ENCODE measurements at regions not wholly inside any gene's neighbourhood (a gene's known extent, or its start where the extent isn't known, plus 50 kb on each side); places are given as distances from the start of the nearest gene placed in this dataset.
"Not testable (repeated sequence)": the region's sequence is repeated elsewhere in the genome, so short reads cannot be mapped to it uniquely, and the experiment has no call there.

DNA sequence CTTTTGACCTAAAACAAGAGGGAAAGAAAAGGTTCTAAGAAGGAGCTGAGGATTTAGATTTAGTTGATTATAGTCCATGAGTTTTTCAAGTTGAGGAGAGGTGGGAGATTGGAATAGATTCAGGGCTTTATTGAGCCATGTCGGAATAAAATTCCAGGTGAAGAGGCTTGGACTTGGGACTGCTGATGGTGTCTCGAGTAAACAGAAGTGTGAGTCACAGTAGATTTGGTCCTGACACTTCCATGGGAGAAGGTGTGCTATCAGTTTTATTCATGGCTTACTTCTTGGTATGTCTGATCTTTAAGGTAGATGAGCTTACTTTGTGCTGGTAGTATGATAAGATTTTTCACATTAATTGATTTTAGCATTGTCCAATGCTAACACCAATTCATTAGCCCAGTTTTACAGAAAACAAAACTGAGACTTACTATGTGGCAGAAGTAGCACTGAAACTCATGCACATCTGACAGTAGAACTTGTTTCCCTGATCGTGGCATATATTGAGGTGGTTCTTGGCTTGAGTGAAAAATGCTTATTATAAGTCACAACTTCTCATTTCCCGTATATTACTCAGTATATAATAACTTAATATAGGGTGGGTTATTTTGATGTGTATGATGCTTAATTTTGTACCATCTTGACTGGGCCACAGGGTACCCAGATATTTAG, 172.4 kb upstream of the IGF1 start:
- no peak for DNase-seq (ENCODE audit: insufficient read length)
- TF ChIP-seq POLR2AphosphoS5 (IDR thresholded peaks at IDR 0.05; ENCODE audit: low read depth, low read length) (no peak), POLR2A (IDR thresholded peaks at IDR 0.05; ENCODE audit: low read depth, low read length) (no peak), TAF1 (IDR thresholded peaks at IDR 0.05; ENCODE audit: borderline replicate concordance, low read depth, low read length) (no peak)
- no peak for FAIRE-seq

GRCh38 chr12:102645968-102646367, 165.6 kb upstream of the IGF1 start:
- FAIRE-seq (no peak), DNase-seq (ENCODE audit: insufficient read length) (no peak)
- no peak for TF ChIP-seq POLR2AphosphoS5 (IDR thresholded peaks at IDR 0.05; ENCODE audit: low read depth, low read length)

DNA sequence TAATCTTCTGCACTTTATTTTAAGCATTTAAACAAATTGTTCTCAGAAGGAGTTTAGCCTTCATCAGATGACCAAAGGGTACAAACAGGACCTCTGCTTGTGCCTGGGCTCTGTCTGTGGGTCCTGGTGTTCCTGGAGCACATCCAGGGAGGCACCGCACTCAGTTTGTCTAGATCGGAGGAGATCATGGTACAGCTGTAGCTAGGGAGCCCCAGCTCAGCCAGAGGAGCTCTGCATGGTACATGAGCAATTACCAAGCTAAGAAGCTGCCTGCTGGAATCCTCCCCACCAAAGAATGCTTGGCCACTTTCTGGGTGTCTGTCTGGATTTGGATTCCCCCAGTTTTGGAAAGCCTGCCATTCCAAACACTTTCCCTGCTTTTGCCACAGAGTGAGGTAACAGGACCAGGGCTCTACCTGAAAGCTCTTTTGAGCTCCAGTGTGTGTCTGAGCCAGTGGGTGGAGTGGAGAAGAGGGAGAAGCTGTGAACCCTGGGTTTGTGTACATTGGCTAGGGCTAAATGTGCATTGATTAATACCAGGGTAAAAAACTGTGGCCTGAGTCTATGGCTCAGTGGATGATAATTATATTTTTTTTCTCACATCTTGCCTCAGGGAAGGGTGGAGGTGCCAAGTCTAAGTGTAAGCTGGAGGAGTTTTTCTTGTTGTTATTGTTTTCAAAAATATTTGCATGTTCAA, 163.7 kb upstream of the IGF1 start:
- TF ChIP-seq POLR2AphosphoS5 (IDR thresholded peaks at IDR 0.05; ENCODE audit: low read depth, low read length) (no peak), POLR2A (IDR thresholded peaks at IDR 0.05; ENCODE audit: low read depth, low read length) (no peak), TAF1 (IDR thresholded peaks at IDR 0.05; ENCODE audit: borderline replicate concordance, low read depth, low read length) (no peak)
- DNase-seq (ENCODE audit: insufficient read length) (no peak), FAIRE-seq (no peak)

- no peak for TF ChIP-seq POLR2AphosphoS5 (IDR thresholded peaks at IDR 0.05; ENCODE audit: low read depth, low read length)
- no peak for TF ChIP-seq POLR2A (IDR thresholded peaks at IDR 0.05; ENCODE audit: low read depth, low read length)
- TF ChIP-seq TAF1 (IDR thresholded peaks at IDR 0.05; ENCODE audit: borderline replicate concordance, low read depth, low read length) = no peak
- FAIRE-seq (no peak), DNase-seq (ENCODE audit: insufficient read length) (no peak)
Observed at GRCh38 chr12:102642199-102642598, 161.8 kb upstream of the IGF1 start.

DNA sequence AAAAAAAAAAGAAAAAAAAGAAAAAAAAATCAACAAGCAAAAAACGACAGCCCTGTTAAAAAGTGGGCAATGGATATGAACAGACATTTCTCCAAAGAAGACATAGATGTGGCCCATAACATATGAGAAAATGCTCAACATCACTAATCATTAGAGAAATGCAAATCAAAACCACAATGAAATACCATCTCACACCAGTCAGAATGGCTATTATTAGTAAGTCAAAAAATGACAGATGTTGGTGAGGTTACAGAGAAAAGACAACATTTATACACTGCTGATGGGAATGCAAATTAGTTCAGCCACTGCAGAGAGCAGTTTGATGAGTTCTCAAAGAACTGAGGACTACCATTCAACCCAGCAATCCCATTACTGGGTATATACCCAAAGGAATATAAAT, 160.3 kb upstream of the IGF1 start:
- not testable (repeated sequence) for DNase-seq (ENCODE audit: insufficient read length); FAIRE-seq

GRCh38 chr12:102638777-102639176, 158.4 kb upstream of the IGF1 start:
- no peak for FAIRE-seq
- DNase-seq (ENCODE audit: insufficient read length) = no peak
- TF ChIP-seq TAF1 (IDR thresholded peaks at IDR 0.05; ENCODE audit: borderline replicate concordance, low read depth, low read length) (no peak), POLR2A (IDR thresholded peaks at IDR 0.05; ENCODE audit: low read depth, low read length) (no peak), POLR2AphosphoS5 (IDR thresholded peaks at IDR 0.05; ENCODE audit: low read depth, low read length) (no peak)

GRCh38 chr12:102633981-102634605, 153.7 kb upstream of the IGF1 start:
- DNase-seq (ENCODE audit: insufficient read length) (no peak), FAIRE-seq (no peak)
- TF ChIP-seq POLR2A (IDR thresholded peaks at IDR 0.05; ENCODE audit: low read depth, low read length) (no peak), TAF1 (IDR thresholded peaks at IDR 0.05; ENCODE audit: borderline replicate concordance, low read depth, low read length) (no peak), POLR2AphosphoS5 (IDR thresholded peaks at IDR 0.05; ENCODE audit: low read depth, low read length) (no peak)

GRCh38 chr12:102631274-102631673, 150.9 kb upstream of the IGF1 start:
- no peak for TF ChIP-seq POLR2A (IDR thresholded peaks at IDR 0.05; ENCODE audit: low read depth, low read length)
- FAIRE-seq = no peak

GRCh38 chr12:102629262-102629888, 149.0 kb upstream of the IGF1 start:
- no peak for FAIRE-seq
- DNase-seq (ENCODE audit: insufficient read length) = no peak
- TF ChIP-seq POLR2A (IDR thresholded peaks at IDR 0.05; ENCODE audit: low read depth, low read length) (no peak), TAF1 (IDR thresholded peaks at IDR 0.05; ENCODE audit: borderline replicate concordance, low read depth, low read length) (no peak), POLR2AphosphoS5 (IDR thresholded peaks at IDR 0.05; ENCODE audit: low read depth, low read length) (no peak)

More at GRCh38 chr12:102631274-102631673, 150.9 kb upstream of the IGF1 start:
- DNase-seq (ENCODE audit: insufficient read length) = no peak

DNA sequence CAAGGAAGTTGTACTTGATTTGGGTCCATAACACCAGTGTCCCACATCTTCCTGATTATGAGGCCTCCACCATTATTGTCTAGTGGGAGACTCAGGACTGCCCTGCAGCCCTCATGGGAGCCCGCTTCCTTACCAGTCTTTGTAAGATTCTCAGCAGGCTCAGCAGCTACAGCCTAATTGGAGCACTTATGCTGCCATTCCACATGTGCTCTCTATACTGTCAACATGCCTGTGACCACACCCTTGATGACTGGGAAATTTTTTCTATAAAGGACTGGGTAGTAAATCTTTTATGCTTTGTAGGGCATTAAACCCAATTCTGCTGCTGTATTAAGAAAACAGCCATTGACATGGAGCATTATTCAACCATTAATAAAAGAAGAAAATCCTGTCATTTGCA, 145.5 kb upstream of the IGF1 start:
- TF ChIP-seq TAF1 (IDR thresholded peaks at IDR 0.05; ENCODE audit: borderline replicate concordance, low read depth, low read length) (no peak), POLR2A (IDR thresholded peaks at IDR 0.05; ENCODE audit: low read depth, low read length) (no peak), POLR2AphosphoS5 (IDR thresholded peaks at IDR 0.05; ENCODE audit: low read depth, low read length) (no peak)

GRCh38 chr12:102622618-102623017, 142.3 kb upstream of the IGF1 start:
- DNase-seq (ENCODE audit: insufficient read length) (no peak), FAIRE-seq (no peak)
- TF ChIP-seq POLR2A (IDR thresholded peaks at IDR 0.05; ENCODE audit: low read depth, low read length) = no peak
- TF ChIP-seq POLR2AphosphoS5 (IDR thresholded peaks at IDR 0.05; ENCODE audit: low read depth, low read length) = no peak
- no peak for TF ChIP-seq TAF1 (IDR thresholded peaks at IDR 0.05; ENCODE audit: borderline replicate concordance, low read depth, low read length)

More for the DNA sequence above, 145.5 kb upstream of the IGF1 start:
- DNase-seq (ENCODE audit: insufficient read length) (no peak), FAIRE-seq (no peak)

All from GM12892 (cell line).